Fibroblast of skin of left quadriceps (primary cell): ENCODE measurements at regions not wholly inside any gene's neighbourhood (a gene's known extent, or its start where the extent isn't known, plus 50 kb on each side); places are given as distances from the start of the nearest gene placed in this dataset.
"Not testable (repeated sequence)": the region's sequence is repeated elsewhere in the genome, so short reads cannot be mapped to it uniquely, and the experiment has no call there.

Experiments
- DNase-seq, 2 experiments: peaks; one replicate each; pipeline ENCODE4 v3.0.0-alpha.2; 2013; ENCODE audit warnings: low read depth in 2 of 2

- no peak for DNase-seq
These were observed 77.6 kb upstream of the PTPRK start for GRCh38 chr6:128597956-128598355.

- DNase-seq: no peak
These were observed 76.6 kb upstream of the PTPRK start for GRCh38 chr6:128597004-128597403.

GRCh38 chr6:128595544-128595943, 75.1 kb upstream of the PTPRK start:
- no peak for DNase-seq

GRCh38 chr6:128586095-128586494, 65.7 kb upstream of the PTPRK start:
- no peak for DNase-seq

- no peak for DNase-seq
These were observed 60.1 kb upstream of the PTPRK start for GRCh38 chr6:128580224-128581110.

GRCh38 chr6:128575254-128575653, 54.9 kb upstream of the PTPRK start:
- DNase-seq: not testable (repeated sequence)

- no peak for DNase-seq
These were observed 54.0 kb upstream of the PTPRK start for GRCh38 chr6:128574402-128574801.

- DNase-seq: no peak
These were observed 52.6 kb upstream of the PTPRK start for GRCh38 chr6:128573036-128573435.

- peak; percentile 47 to 57 for DNase-seq
These were observed 51.9 kb upstream of the PTPRK start for GRCh38 chr6:128572294-128572693.

GRCh38 chr6:128570680-128571063, 50.3 kb upstream of the PTPRK start:
- DNase-seq: no peak

GRCh38 chr6:128569732-128570679, 49.6 kb upstream of the PTPRK start:
- DNase-seq: peak; percentile 85 to 87
